Stimulated activated CD4-positive, alpha-beta T cell treated with anti-CD3 and anti-CD28 coated beads, Interleukin-15, amount 100 ng/mL, for 1 hour (primary cell): ENCODE measurements at regions not wholly inside any gene's neighbourhood (a gene's known extent, or its start where the extent isn't known, plus 50 kb on each side); places are given as distances from the start of the nearest gene placed in this dataset.

Experiments
- DNase-seq, 2 donors: peaks; one replicate each; pipeline ENCODE4 v3.0.0-alpha.2; 2020; ENCODE audit warnings: low read depth in 1 of 2, low spot score in 1 of 2

- no peak for DNase-seq
These were observed 482.6 kb downstream of the EPM2A start for GRCh38 chr6:145252737-145253136.

GRCh38 chr6:145254649-145255401 is 480.5 kb downstream of the EPM2A start:
- DNase-seq, result no peak

GRCh38 chr6:145257704-145258103 is 477.6 kb downstream of the EPM2A start:
- no peak for DNase-seq

GRCh38 chr6:145258122-145258521 is 477.2 kb downstream of the EPM2A start:
- DNase-seq, result no peak

GRCh38 chr6:145260484-145261175 is 474.7 kb downstream of the EPM2A start:
- DNase-seq, result no peak

- no peak for DNase-seq
These were observed 473.6 kb downstream of the EPM2A start for GRCh38 chr6:145261758-145262157.

GRCh38 chr6:145262771-145263170 is 472.5 kb downstream of the EPM2A start:
- no peak for DNase-seq

GRCh38 chr6:145263778-145264211 is 471.5 kb downstream of the EPM2A start:
- no peak for DNase-seq

- no peak for DNase-seq
These were observed 468.8 kb downstream of the EPM2A start for GRCh38 chr6:145266432-145267075.

- no peak for DNase-seq
These were observed 468.0 kb downstream of the EPM2A start for GRCh38 chr6:145267076-145267867.

- no peak for DNase-seq
These were observed 464.9 kb downstream of the EPM2A start for GRCh38 chr6:145270464-145270863.

GRCh38 chr6:145271040-145271439 is 464.3 kb downstream of the EPM2A start:
- no peak for DNase-seq

- DNase-seq, result no peak
These were observed 463.7 kb downstream of the EPM2A start for GRCh38 chr6:145271577-145271976.

- no peak for DNase-seq
These were observed 463.1 kb downstream of the EPM2A start for GRCh38 chr6:145272246-145272645.

- no peak for DNase-seq
These were observed 462.2 kb downstream of the EPM2A start for GRCh38 chr6:145273136-145273535.

GRCh38 chr6:145274083-145274482 is 461.2 kb downstream of the EPM2A start:
- no peak for DNase-seq

- DNase-seq, result no peak
These were observed 460.3 kb downstream of the EPM2A start for GRCh38 chr6:145275019-145275418.

GRCh38 chr6:145275787-145276186 is 459.5 kb downstream of the EPM2A start:
- DNase-seq, result no peak

GRCh38 chr6:145276756-145277155 is 458.6 kb downstream of the EPM2A start:
- no peak for DNase-seq

GRCh38 chr6:145277358-145278086 is 457.8 kb downstream of the EPM2A start:
- no peak for DNase-seq
